ENCODE measurements at regions not wholly inside any gene's neighbourhood (a gene's known extent, or its start where the extent isn't known, plus 50 kb on each side); places are given as distances from the start of the nearest gene placed in this dataset.

- no peak for TF ChIP-seq CREB5 (CRISPR knock-in tag; IDR thresholded peaks at IDR 0.05; ENCODE audit: low read depth)
- no peak for TF ChIP-seq ARNTL (CRISPR knock-in tag; IDR thresholded peaks at IDR 0.05; ENCODE audit: borderline replicate concordance, low read depth)
- no peak for TF ChIP-seq ZC3H10 (CRISPR knock-in tag; IDR thresholded peaks at IDR 0.05)
- no peak for TF ChIP-seq PATZ1 (CRISPR knock-in tag; IDR thresholded peaks at IDR 0.05; ENCODE audit: borderline replicate concordance)
- no peak for TF ChIP-seq CSDC2 (CRISPR knock-in tag; IDR thresholded peaks at IDR 0.05)
- TF ChIP-seq ESRRG (CRISPR knock-in tag; IDR thresholded peaks at IDR 0.05): no peak
- no peak for TF ChIP-seq ZFP3 (CRISPR knock-in tag; IDR thresholded peaks at IDR 0.05)
- TF ChIP-seq ZNF565 (CRISPR knock-in tag; conservative IDR thresholded peaks at IDR 0.05; ENCODE audit: low read depth): no peak
Observed at GRCh38 chr5:90066920-90067319, 342.6 kb downstream of the CETN3 start.
